Vagina (tissue), 2 donors: ENCODE measurements at regions not wholly inside any gene's neighbourhood (a gene's known extent, or its start where the extent isn't known, plus 50 kb on each side); places are given as distances from the start of the nearest gene placed in this dataset.

ENCODE experiments used
- CTCF ChIP-seq, 3 experiments: fragments of 450-650 bp in 2 of 3; fragments of 200-600 bp in 1 of 3; sonication (generic) in 1 of 3; IDR thresholded peaks; one replicate each; pipeline ENCODE4 v1.5.1; 2017 to 2019; ENCODE audit warnings: antibody characterized with exemption in 3 of 3, mild to moderate bottlenecking in 2 of 3, moderate library complexity in 2 of 3
- POLR2A ChIP-seq, 2 donors: fragments of 450-650 bp; IDR thresholded peaks; one replicate each; pipeline ENCODE4 v1.6.1; 2017; ENCODE audit warnings: antibody characterized with exemption in 2 of 2, mild to moderate bottlenecking in 2 of 2, moderate library complexity in 2 of 2
- POLR2AphosphoS5 ChIP-seq, 2 donors: sonication (generic); formaldehyde crosslinking; IDR thresholded peaks; one replicate each; pipeline ENCODE4 v1.9.0; 2017; ENCODE audit warnings: antibody characterized with exemption in 2 of 2, mild to moderate bottlenecking in 2 of 2, low read depth in 1 of 2; ENCODE audit not compliant: insufficient read depth in 1 of 2

- TF ChIP-seq CTCF (IDR thresholded peaks at IDR 0.05), result no peak
- TF ChIP-seq POLR2A (IDR thresholded peaks at IDR 0.05), result no peak
- no peak for TF ChIP-seq POLR2AphosphoS5 (IDR thresholded peaks at IDR 0.05; ENCODE audit: insufficient read depth in 1 of 2, low read depth in 1 of 2)
These were observed 482.4 kb downstream of the NLGN4X start for GRCh38 chrX:5746231-5746630.
